Cardiac muscle cell (in vitro differentiated cells and primary cell): ENCODE measurements at regions not wholly inside any gene's neighbourhood (a gene's known extent, or its start where the extent isn't known, plus 50 kb on each side); places are given as distances from the start of the nearest gene placed in this dataset.

Experiments used
- DNase-seq, 2 donors: peaks; one replicate each; pipeline versions ENCODE4 v3.0.0 to v3.0.0-alpha.2; 2010 to 2017; ENCODE audit warnings: low read depth in 1 of 2, low spot score in 1 of 2
- H3K27ac ChIP-seq: fragments of 200-600 bp; sonication (generic); 2 replicates; pipeline ENCODE4 v1.5.1; 2016
- H3K27me3 ChIP-seq: fragments of 200-600 bp; sonication (generic); 2 replicates; pipeline ENCODE4 v1.6.0; 2016; ENCODE audit warnings: control low read depth
- H3K36me3 ChIP-seq: fragments of 200-600 bp; sonication (generic); 2 replicates; pipeline ENCODE4 v1.5.1; 2016; ENCODE audit warnings: control low read depth
- H3K4me1 ChIP-seq: fragments of 200-600 bp; sonication (generic); 2 replicates; pipeline ENCODE4 v1.8.1; 2017; ENCODE audit warnings: low read depth, mild to moderate bottlenecking, mixed run types
- H3K4me3 ChIP-seq: fragments of 200-600 bp; sonication (generic); 2 replicates; pipeline ENCODE4 v1.5.1; 2016; ENCODE audit warnings: mild to moderate bottlenecking
- H3K9me3 ChIP-seq: fragments of 200-600 bp; sonication (generic); 2 replicates; pipeline ENCODE4 v1.5.1; 2017; ENCODE audit warnings: low read depth, mild to moderate bottlenecking, control low read depth
- TF ChIP-seq, protein P1 (sequence below): IDR thresholded peaks from 2 replicates; pipeline ENCODE4 v1.5.1; 2012; ENCODE audit warnings: low read depth, mild to moderate bottlenecking, low read length

GRCh38 chr13:55705526-55705925, 1435.2 kb upstream of the PRR20A start:
- Histone ChIP-seq H3K4me3 (no peak overlapping the region), H3K4me1 (peaks cover 10% of the 10 kb centered on the region), H3K36me3 (no peaks in the 10 kb centered on the region), H3K9me3 (no peaks in the 10 kb centered on the region), H3K27ac (no peak overlapping the region), H3K27me3 (no peaks in the 10 kb centered on the region)
- TF ChIP-seq, protein P1, sequence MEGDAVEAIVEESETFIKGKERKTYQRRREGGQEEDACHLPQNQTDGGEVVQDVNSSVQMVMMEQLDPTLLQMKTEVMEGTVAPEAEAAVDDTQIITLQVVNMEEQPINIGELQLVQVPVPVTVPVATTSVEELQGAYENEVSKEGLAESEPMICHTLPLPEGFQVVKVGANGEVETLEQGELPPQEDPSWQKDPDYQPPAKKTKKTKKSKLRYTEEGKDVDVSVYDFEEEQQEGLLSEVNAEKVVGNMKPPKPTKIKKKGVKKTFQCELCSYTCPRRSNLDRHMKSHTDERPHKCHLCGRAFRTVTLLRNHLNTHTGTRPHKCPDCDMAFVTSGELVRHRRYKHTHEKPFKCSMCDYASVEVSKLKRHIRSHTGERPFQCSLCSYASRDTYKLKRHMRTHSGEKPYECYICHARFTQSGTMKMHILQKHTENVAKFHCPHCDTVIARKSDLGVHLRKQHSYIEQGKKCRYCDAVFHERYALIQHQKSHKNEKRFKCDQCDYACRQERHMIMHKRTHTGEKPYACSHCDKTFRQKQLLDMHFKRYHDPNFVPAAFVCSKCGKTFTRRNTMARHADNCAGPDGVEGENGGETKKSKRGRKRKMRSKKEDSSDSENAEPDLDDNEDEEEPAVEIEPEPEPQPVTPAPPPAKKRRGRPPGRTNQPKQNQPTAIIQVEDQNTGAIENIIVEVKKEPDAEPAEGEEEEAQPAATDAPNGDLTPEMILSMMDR, result no peak
- no peak for DNase-seq

DNA sequence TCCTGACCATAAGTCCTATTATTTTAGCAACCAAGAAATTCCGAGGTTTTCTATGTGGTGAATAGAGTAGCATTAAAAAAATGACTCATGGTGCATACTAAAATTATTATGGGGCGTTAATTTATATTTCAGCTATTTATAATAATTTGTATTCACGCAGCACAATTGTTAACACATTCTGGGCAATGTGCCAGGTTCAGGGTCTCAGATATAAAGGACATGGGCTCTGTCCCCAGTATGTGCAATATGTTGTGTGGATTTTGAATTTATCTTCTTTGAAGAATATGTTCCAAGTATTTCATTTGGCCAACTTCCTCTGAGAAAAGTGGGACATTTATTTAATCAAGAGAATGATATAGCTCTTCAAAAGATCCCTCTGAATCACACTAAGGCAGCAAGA, 1434.7 kb upstream of the PRR20A start:
- DNase-seq, result peak in 1 of 2 donors; percentile 58

DNA sequence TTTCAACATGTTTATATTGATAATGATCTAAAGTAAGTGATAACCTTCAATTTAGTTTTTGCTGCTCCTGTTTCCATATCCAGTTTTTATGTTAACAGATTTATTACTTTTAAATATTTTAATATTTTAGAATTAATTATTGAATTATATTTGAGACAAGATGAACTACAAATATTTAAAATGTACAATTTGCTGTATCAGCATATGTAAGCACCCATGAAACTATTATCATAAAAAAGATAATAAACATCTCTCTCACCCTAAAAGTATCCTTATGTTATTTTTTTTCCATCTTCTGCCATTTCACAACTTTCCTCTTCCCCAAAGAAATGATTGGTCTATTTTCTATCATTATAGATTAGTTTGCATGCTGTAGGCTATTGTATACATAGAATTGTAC, 1426.6 kb upstream of the PRR20A start:
- no peaks in the 10 kb centered on the region for H3K36me3 ChIP-seq
- no peak for DNase-seq
- TF ChIP-seq, protein P1, result no peak

More for the DNA sequence above, 1434.7 kb upstream of the PRR20A start:
- Histone ChIP-seq H3K27ac (no peak overlapping the region), H3K4me1 (peaks cover 10% of the 10 kb centered on the region), H3K36me3 (no peaks in the 10 kb centered on the region), H3K9me3 (no peaks in the 10 kb centered on the region), H3K4me3 (no peak overlapping the region), H3K27me3 (no peaks in the 10 kb centered on the region)
- TF ChIP-seq, protein P1, result no peak

GRCh38 chr13:55727683-55728082, 1413.0 kb upstream of the PRR20A start:
- no peak overlapping the region for H3K27ac ChIP-seq
- peaks cover 5% of the 10 kb centered on the region for H3K4me1 ChIP-seq
- H3K9me3 ChIP-seq, result no peaks in the 10 kb centered on the region
- H3K27me3 ChIP-seq, result no peaks in the 10 kb centered on the region
- no peaks in the 10 kb centered on the region for H3K36me3 ChIP-seq
- no peak for DNase-seq
- no peak overlapping the region for H3K4me3 ChIP-seq
- TF ChIP-seq, protein P1, result no peak

More for the DNA sequence above, 1426.6 kb upstream of the PRR20A start:
- Histone ChIP-seq H3K4me3 (no peak overlapping the region), H3K9me3 (no peaks in the 10 kb centered on the region), H3K27ac (no peak overlapping the region), H3K27me3 (no peaks in the 10 kb centered on the region), H3K4me1 (no peaks in the 10 kb centered on the region)

DNA sequence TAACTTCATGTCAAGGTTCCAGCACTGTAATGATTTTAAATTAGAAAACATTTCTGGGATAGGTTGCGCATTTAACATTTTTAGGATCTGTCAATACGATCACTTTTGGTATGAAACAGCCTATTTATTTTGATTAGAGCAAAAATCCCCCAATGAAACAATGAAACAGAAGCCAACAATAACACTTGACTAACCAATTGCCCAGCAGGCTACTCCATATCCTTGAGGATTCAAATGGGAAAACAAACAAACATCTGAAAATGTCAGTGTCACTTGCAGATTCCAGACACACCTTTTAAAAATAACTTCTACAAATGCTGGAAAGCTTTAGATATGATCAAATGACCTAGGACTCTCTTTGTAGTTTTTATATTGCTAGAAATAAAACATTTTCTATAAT, 1412.5 kb upstream of the PRR20A start:
- peaks cover 5% of the 10 kb centered on the region for H3K4me1 ChIP-seq
- no peak overlapping the region for H3K27ac ChIP-seq
- no peaks in the 10 kb centered on the region for H3K36me3 ChIP-seq
- H3K4me3 ChIP-seq, result no peak overlapping the region
- no peaks in the 10 kb centered on the region for H3K27me3 ChIP-seq
- TF ChIP-seq, protein P1, result no peak
- H3K9me3 ChIP-seq, result no peaks in the 10 kb centered on the region
- no peak for DNase-seq

DNA sequence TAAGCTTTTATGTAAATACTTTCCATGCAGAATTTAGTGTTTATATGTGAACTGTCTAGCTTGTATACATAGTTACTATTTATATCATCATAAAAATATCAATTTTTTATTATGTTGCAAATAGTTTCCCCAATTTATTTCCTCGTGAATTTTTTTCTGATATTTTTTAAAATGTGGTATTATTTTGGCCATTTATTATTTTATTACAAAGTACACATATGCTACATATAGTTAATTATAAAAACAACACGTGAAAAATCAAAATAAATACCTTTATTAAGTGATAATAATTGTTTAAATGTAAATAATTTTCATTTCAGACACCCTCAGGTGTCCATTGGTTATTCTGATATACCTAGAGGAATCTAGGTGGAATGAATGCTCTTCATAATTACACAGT, 1394.9 kb upstream of the PRR20A start:
- Histone ChIP-seq H3K36me3 (no peaks in the 10 kb centered on the region), H3K4me1 (no peaks in the 10 kb centered on the region), H3K4me3 (no peak overlapping the region), H3K27ac (no peak overlapping the region), H3K27me3 (no peaks in the 10 kb centered on the region), H3K9me3 (no peaks in the 10 kb centered on the region)
- TF ChIP-seq, protein P1, result no peak
- no peak for DNase-seq
